Ishikawa (cell line): ENCODE measurements at regions not wholly inside any gene's neighbourhood (a gene's known extent, or its start where the extent isn't known, plus 50 kb on each side); places are given as distances from the start of the nearest gene placed in this dataset.

Experiments used
- CEBPB ChIP-seq: IDR thresholded peaks from 2 replicates; pipeline ENCODE4 v1.6.1; 2012
- EGR1 ChIP-seq: IDR thresholded peaks from 2 replicates; pipeline ENCODE4 v1.6.1; 2012
- EP300 ChIP-seq: IDR thresholded peaks from 2 replicates; pipeline ENCODE4 v1.6.1; 2012; ENCODE audit warnings: borderline replicate concordance
- FOXM1 ChIP-seq: IDR thresholded peaks from 2 replicates; pipeline ENCODE4 v1.6.1; 2012; ENCODE audit warnings: low read depth, borderline replicate concordance
- RAD21 ChIP-seq: IDR thresholded peaks from 2 replicates; pipeline ENCODE4 v1.6.1; 2012; ENCODE audit warnings: low read depth
- TAF1 ChIP-seq: IDR thresholded peaks from 2 replicates; pipeline ENCODE4 v1.6.1; 2012; ENCODE audit warnings: low read depth, mild to moderate bottlenecking
- TCF12 ChIP-seq: IDR thresholded peaks from 2 replicates; pipeline ENCODE4 v1.6.1; 2012; ENCODE audit warnings: low read depth
- TEAD4 ChIP-seq: IDR thresholded peaks from 2 replicates; pipeline ENCODE4 v1.6.1; 2012
- YY1 ChIP-seq: IDR thresholded peaks from 2 replicates; pipeline ENCODE4 v1.6.1; 2012; ENCODE audit warnings: low read depth
- TF ChIP-seq, protein P1 (sequence below): IDR thresholded peaks from 2 replicates; pipeline ENCODE4 v1.6.1; 2012; ENCODE audit warnings: low read depth, mild to moderate bottlenecking
- TF ChIP-seq, protein P2 (sequence below): IDR thresholded peaks from 2 replicates; pipeline ENCODE4 v1.6.1; 2012

DNA sequence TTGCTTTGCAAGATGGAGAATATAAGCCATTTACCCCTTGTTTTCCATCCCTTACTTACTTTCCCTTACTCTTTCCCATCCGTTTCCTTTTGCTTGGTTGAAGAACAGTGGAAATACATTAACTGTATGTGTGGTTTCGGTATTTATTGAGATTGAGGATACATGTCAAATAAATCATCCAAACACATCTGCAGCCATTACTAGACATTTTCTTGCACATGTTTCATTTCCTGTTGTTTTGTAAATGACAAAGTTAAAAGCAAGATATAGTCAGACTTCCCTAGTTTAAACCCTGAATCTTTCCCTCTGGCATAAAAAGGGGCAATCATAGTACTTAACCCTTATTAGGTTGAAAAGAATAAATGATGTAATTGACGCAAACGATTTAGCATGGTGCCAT, 82.1 kb upstream of the BCHE start:
- TF ChIP-seq FOXM1 (no peak), TAF1 (no peak), EGR1 (no peak), EP300 (no peak), RAD21 (no peak), TEAD4 (no peak), CEBPB (no peak), YY1 (no peak), TCF12 (no peak)
- TF ChIP-seq, protein P1, sequence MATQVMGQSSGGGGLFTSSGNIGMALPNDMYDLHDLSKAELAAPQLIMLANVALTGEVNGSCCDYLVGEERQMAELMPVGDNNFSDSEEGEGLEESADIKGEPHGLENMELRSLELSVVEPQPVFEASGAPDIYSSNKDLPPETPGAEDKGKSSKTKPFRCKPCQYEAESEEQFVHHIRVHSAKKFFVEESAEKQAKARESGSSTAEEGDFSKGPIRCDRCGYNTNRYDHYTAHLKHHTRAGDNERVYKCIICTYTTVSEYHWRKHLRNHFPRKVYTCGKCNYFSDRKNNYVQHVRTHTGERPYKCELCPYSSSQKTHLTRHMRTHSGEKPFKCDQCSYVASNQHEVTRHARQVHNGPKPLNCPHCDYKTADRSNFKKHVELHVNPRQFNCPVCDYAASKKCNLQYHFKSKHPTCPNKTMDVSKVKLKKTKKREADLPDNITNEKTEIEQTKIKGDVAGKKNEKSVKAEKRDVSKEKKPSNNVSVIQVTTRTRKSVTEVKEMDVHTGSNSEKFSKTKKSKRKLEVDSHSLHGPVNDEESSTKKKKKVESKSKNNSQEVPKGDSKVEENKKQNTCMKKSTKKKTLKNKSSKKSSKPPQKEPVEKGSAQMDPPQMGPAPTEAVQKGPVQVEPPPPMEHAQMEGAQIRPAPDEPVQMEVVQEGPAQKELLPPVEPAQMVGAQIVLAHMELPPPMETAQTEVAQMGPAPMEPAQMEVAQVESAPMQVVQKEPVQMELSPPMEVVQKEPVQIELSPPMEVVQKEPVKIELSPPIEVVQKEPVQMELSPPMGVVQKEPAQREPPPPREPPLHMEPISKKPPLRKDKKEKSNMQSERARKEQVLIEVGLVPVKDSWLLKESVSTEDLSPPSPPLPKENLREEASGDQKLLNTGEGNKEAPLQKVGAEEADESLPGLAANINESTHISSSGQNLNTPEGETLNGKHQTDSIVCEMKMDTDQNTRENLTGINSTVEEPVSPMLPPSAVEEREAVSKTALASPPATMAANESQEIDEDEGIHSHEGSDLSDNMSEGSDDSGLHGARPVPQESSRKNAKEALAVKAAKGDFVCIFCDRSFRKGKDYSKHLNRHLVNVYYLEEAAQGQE, result no peak
- TF ChIP-seq, protein P2, sequence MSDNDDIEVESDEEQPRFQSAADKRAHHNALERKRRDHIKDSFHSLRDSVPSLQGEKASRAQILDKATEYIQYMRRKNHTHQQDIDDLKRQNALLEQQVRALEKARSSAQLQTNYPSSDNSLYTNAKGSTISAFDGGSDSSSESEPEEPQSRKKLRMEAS, result no peak
